Upper lobe of right lung (tissue), 1 donor: ENCODE measurements at regions not wholly inside any gene's neighbourhood (a gene's known extent, or its start where the extent isn't known, plus 50 kb on each side); places are given as distances from the start of the nearest gene placed in this dataset.
A peak's percentile ranks its signal among the peaks of the same experiment; 100 is the strongest.

Experiments
- ATAC-seq: fragments of 200-7000 bp; cut with Tn5 transposase; one replicate; pipeline ENCODE4 v1.9.1; 2020; ENCODE audit warnings: mild to moderate bottlenecking, moderate library complexity
- DNase-seq: peaks from one replicate; pipeline ENCODE4 v3.0.0-alpha.2; 2020
- H3K27ac ChIP-seq: fragments of 200-600 bp; one replicate; pipeline ENCODE4 v1.8.0; 2022
- H3K27me3 ChIP-seq: fragments of 200-600 bp; one replicate; pipeline ENCODE4 v1.8.0; 2022; ENCODE audit warnings: mild to moderate bottlenecking
- H3K36me3 ChIP-seq: fragments of 200-600 bp; one replicate; pipeline ENCODE4 v1.8.0; 2022
- H3K4me1 ChIP-seq: fragments of 200-600 bp; one replicate; pipeline ENCODE4 v1.8.0; 2022
- H3K4me3 ChIP-seq: fragments of 200-600 bp; one replicate; pipeline ENCODE4 v1.8.0; 2022; ENCODE audit warnings: mild to moderate bottlenecking
- H3K9me3 ChIP-seq: fragments of 200-600 bp; one replicate; pipeline ENCODE4 v1.8.0; 2022
- CTCF ChIP-seq: fragments of 200-600 bp; IDR thresholded peaks from one replicate; pipeline ENCODE4 v1.8.0; 2022; ENCODE audit warnings: antibody characterized with exemption
- intact Hi-C: fragments of 100-400 bp; cut with DNase I; formaldehyde crosslinking; loops from one replicate; pipeline ENCODE4 v1.11.0; 2022
- donor health status: DM: no; HTN: yes; CAD: no; lungs with severe emphysema.

DNA sequence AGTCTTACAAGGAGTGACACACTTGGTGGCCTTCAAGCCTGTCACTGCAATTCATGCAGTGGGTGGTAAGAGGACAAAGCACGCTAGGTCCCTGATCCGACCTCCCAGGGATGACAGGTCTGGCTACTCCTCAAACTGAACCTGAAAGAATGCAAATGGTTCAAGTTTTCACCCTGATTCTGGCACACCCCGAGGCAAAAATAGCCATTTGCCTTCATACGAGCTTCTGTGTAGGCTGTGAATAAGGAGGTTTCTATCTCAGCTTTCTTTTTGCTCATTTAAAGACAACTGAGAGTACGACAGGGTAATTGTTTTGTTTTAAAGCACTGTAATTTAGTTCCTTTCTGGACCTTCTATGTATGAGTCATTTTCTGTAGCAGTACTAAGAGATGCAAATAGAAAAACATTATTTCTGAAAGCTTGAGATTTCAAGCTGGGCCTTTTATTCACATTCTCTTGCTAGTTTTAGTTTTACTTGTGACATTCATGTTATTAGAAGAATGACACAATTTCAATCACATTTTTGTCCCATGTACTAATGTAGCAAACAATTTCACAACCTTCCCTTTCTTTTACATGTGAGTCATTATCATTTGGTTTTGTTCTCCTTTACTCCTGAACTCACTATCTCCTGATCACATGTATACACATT is 56.6 kb upstream of the FDX1 start:
- intact Hi-C loops, result loop anchor here (5.0 kb wide), 1 partner anchor 176 kb away; no protein-coding TSS in a partner anchor

DNA sequence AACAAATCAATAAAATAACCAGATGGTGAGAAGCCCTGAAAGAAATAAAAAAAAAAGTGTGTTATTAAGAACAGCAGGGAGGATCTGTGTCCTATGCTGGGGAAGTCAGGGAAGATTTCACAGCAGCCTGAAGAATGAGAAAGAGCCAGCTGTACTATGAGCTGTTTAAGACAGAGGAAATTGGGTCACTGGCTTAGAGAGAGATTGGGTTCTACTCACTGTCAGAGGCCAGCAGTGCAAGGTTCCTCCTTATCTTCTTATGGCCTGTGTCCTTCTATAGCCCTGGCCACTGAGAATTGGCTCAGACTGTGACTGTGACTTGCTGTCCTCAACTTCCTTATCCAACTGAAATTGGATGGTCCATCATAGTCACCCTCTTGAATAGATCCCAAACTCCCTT is 54.8 kb upstream of the FDX1 start:
- no peak overlapping the region for H3K27ac ChIP-seq
- H3K4me1 ChIP-seq, result no peaks in the 10 kb centered on the region
- DNase-seq (no peak), ATAC-seq (peak; percentile 77)
- no peaks in the 10 kb centered on the region for H3K36me3 ChIP-seq
- no peak for TF ChIP-seq CTCF
- no peaks in the 10 kb centered on the region for H3K9me3 ChIP-seq
- H3K27me3 ChIP-seq, result no peaks in the 10 kb centered on the region
- no peak overlapping the region for H3K4me3 ChIP-seq
- intact Hi-C loops, result loop anchor here (5.0 kb wide), 1 partner anchor 178 kb away; no protein-coding TSS in a partner anchor

More for the DNA sequence above, 56.6 kb upstream of the FDX1 start:
- ATAC-seq, result no peak
- H3K4me1 ChIP-seq, result no peaks in the 10 kb centered on the region
- H3K27ac ChIP-seq, result peak overlapping the region; percentile 63
- H3K36me3 ChIP-seq, result no peaks in the 10 kb centered on the region
- no peaks in the 10 kb centered on the region for H3K9me3 ChIP-seq
- no peaks in the 10 kb centered on the region for H3K27me3 ChIP-seq
- DNase-seq, result no peak
- no peak for TF ChIP-seq CTCF
- H3K4me3 ChIP-seq, result no peak overlapping the region

- intact Hi-C loops, result no loop called here
- TF ChIP-seq CTCF, result no peak
- DNase-seq (no peak), ATAC-seq (no peak)
- Histone ChIP-seq H3K9me3 (no peaks in the 10 kb centered on the region), H3K36me3 (no peaks in the 10 kb centered on the region), H3K27me3 (no peaks in the 10 kb centered on the region), H3K4me1 (no peaks in the 10 kb centered on the region), H3K4me3 (no peak overlapping the region), H3K27ac (no peak overlapping the region)
Measured at GRCh38 chr11:110375351-110375750, 54.4 kb upstream of the FDX1 start.

DNA sequence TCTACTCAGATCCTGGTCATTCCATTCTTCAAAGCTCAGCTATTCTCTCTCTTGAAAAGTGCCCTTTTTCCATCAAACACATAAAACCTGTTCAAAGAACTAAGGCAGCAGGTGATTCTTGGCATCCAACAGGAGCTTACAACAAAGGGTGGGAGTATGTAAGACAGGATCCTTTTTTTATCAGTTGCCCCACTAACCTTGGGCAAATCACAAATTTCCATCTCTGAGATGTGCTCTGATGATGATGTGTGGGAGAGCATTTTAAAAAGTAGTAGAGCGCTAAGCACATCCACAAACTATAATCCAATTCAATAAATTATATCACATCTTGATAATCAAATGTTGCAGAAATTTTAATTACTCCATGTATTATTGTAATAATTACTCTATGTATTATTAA is 53.7 kb upstream of the FDX1 start:
- H3K4me3 ChIP-seq, result no peak overlapping the region
- no peak overlapping the region for H3K27ac ChIP-seq
- H3K9me3 ChIP-seq, result no peaks in the 10 kb centered on the region
- no peak for TF ChIP-seq CTCF
- no peaks in the 10 kb centered on the region for H3K36me3 ChIP-seq
- no peaks in the 10 kb centered on the region for H3K4me1 ChIP-seq
- ATAC-seq, result no peak
- intact Hi-C loops, result no loop called here
- no peak for DNase-seq
- no peaks in the 10 kb centered on the region for H3K27me3 ChIP-seq

- no peaks in the 10 kb centered on the region for H3K4me1 ChIP-seq
- H3K9me3 ChIP-seq, result no peaks in the 10 kb centered on the region
- ATAC-seq (peak; percentile 88), DNase-seq (peak; percentile 73)
- H3K4me3 ChIP-seq, result peak overlapping the region; percentile 28
- intact Hi-C loops, result no loop called here
- peak overlapping the region; percentile 69 for H3K27ac ChIP-seq
- H3K36me3 ChIP-seq, result no peaks in the 10 kb centered on the region
- TF ChIP-seq CTCF, result peak; percentile 85
- no peaks in the 10 kb centered on the region for H3K27me3 ChIP-seq
Measured at GRCh38 chr11:110376711-110377324, 52.9 kb upstream of the FDX1 start.
